ENCODE measurements at regions not wholly inside any gene's neighbourhood (a gene's known extent, or its start where the extent isn't known, plus 50 kb on each side); places are given as distances from the start of the nearest gene placed in this dataset.

GRCh38 chr2:207334301-207334623 lies 168.5 kb upstream of the KLF7 start:
- TF ChIP-seq POLR2AphosphoS5 (IDR thresholded peaks at IDR 0.05): no peak
- no peak for TF ChIP-seq CTCF (IDR thresholded peaks at IDR 0.05 in 8 of 11, conservative IDR thresholded peaks at IDR 0.05 in 3 of 11)
